ENCODE measurements at regions not wholly inside any gene's neighbourhood (a gene's known extent, or its start where the extent isn't known, plus 50 kb on each side); places are given as distances from the start of the nearest gene placed in this dataset.
A peak's percentile ranks its signal among the peaks of the same experiment; 100 is the strongest.

DNA sequence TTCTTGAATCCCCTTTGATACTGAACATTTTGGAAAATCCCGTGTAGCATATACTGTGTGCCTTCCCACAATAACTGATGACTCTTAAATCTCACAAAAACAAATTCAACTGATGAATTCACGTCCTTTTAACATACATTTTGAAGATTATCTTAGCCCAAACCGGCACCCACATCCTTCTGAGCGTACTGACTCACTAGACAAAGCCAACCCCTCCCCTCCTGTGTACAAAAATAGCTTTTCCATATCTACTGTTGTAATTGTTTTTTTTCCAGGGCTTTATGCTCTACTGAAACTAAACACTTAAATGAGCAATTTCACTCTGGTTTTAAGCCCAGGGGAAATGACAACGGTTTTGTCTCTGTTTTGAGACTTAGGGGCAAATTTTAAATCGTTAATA lies 109.4 kb upstream of the ATF7IP start:
- peak; percentile 36 for DNase-seq (ENCODE audit: low read depth)
- H3K4me3 ChIP-seq (ENCODE audit: low read depth, low read length): no peak overlapping the region
- TF ChIP-seq, protein P1, sequence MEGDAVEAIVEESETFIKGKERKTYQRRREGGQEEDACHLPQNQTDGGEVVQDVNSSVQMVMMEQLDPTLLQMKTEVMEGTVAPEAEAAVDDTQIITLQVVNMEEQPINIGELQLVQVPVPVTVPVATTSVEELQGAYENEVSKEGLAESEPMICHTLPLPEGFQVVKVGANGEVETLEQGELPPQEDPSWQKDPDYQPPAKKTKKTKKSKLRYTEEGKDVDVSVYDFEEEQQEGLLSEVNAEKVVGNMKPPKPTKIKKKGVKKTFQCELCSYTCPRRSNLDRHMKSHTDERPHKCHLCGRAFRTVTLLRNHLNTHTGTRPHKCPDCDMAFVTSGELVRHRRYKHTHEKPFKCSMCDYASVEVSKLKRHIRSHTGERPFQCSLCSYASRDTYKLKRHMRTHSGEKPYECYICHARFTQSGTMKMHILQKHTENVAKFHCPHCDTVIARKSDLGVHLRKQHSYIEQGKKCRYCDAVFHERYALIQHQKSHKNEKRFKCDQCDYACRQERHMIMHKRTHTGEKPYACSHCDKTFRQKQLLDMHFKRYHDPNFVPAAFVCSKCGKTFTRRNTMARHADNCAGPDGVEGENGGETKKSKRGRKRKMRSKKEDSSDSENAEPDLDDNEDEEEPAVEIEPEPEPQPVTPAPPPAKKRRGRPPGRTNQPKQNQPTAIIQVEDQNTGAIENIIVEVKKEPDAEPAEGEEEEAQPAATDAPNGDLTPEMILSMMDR (IDR thresholded peaks at IDR 0.05; ENCODE audit: low read depth, low read length): no peak
- TF ChIP-seq MYC (IDR thresholded peaks at IDR 0.05; ENCODE audit: low read depth, low read length): no peak
- TF ChIP-seq, protein P2, sequence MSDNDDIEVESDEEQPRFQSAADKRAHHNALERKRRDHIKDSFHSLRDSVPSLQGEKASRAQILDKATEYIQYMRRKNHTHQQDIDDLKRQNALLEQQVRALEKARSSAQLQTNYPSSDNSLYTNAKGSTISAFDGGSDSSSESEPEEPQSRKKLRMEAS (IDR thresholded peaks at IDR 0.05; ENCODE audit: low read depth, low read length): no peak
- TF ChIP-seq POLR2A (IDR thresholded peaks at IDR 0.05; ENCODE audit: extremely low read depth, insufficient read length): no peak

DNA sequence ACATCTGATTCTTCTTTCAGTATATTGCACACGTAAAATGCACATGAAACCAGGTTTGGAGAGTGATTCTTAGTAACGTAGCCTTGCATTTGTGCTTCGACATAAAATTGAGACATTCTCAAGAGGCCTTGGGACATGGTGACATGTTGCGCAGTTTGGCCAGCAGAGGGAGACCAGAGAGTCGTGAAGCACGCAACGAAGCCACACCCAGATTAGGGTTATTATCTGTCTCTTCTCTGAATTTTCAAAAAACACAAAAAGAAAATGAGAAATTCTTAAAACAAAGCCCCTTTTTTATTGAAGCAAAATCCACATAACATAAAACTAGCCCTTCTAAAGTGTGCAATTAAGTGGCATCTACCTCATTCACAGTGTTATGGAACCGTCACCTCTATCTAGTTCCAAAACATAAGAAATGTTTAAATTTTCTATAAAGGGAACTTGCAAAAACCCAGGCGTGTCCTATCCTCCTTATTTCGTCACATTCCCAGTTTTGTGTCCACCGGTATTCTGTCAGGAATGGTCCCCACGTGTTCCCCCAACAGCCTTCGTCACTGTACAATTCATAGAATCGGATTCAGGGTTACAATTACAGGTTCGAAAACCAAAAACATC lies 108.8 kb upstream of the ATF7IP start:
- DNase-seq (ENCODE audit: low read depth): peak; percentile 89
- H3K4me3 ChIP-seq (ENCODE audit: low read depth, low read length): no peak overlapping the region
- peak; percentile 30; the same call in 1 of the 2 replicates for TF ChIP-seq MYC (IDR thresholded peaks at IDR 0.05; ENCODE audit: low read depth, low read length)
- TF ChIP-seq, protein P2 (IDR thresholded peaks at IDR 0.05; ENCODE audit: low read depth, low read length): peak; percentile 55
- TF ChIP-seq, protein P1 (IDR thresholded peaks at IDR 0.05; ENCODE audit: low read depth, low read length): peak; percentile 70
- no peak for TF ChIP-seq POLR2A (IDR thresholded peaks at IDR 0.05; ENCODE audit: extremely low read depth, insufficient read length)

DNA sequence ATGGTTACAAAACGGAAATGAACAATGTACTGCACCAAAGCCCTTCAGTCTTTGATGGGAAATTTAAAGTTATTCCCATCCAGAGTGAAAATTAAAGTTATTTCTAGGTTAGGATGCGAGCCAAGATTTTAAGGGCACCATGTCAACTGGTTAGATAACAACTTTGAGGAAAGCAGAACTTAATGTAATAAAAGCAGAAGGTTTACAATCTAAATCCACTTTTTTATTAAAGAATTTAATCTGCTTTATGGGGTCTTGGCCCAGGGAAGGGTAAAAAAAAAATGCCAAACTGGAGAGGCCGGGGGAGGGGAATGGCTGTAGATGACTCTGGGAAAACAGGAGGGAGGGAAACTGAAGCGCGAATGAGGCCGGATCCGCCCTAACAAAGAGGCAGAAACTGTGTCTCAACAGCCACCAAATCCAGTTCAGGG lies 108.2 kb upstream of the ATF7IP start:
- no peak overlapping the region for H3K4me3 ChIP-seq (ENCODE audit: low read depth, low read length)
- TF ChIP-seq, protein P2 (IDR thresholded peaks at IDR 0.05; ENCODE audit: low read depth, low read length): no peak
- TF ChIP-seq MYC (IDR thresholded peaks at IDR 0.05; ENCODE audit: low read depth, low read length): no peak
- no peak for TF ChIP-seq POLR2A (IDR thresholded peaks at IDR 0.05; ENCODE audit: extremely low read depth, insufficient read length)
- TF ChIP-seq, protein P1 (IDR thresholded peaks at IDR 0.05; ENCODE audit: low read depth, low read length): no peak
- no peak for DNase-seq (ENCODE audit: low read depth)

DNA sequence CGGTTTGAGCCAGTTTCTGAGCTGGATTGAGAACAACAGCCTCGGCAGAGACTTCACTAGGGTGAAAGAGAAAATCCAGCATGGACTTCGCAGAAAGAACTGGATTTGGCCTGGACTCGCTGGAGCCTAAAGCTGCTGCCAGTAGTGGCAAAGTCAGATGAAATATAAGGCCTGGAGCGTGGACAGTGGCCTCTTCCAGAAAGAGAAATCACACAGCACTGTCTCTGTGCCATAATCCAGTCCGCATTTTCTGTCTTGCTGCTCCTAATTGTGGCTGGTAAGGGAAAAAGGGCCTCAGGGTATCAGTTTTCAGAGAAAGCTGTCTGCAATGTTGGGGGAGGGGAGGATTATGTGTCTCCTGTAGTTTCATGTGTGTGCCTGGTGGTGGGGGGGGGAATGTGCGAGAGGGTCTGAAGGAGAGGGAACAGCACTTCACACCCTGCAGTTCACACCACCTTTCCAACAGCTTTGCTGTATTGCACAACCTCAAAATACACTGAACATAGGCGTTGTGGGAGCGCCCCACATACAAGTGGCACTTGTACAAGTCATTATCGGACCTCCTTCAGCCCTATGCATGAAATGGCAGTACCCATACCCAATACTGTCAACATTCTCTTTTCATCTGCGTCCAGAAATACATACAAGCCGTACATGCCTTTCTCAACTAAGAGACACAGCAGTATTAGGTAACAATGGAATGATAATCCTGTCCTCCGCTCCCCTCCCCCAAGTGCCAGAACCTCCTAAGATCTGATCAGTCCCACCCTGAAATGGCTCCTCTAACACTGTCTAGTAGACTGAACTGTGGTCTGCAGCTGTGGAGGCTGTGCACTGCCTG lies 107.5 kb upstream of the ATF7IP start:
- H3K4me3 ChIP-seq (ENCODE audit: low read depth, low read length): no peak overlapping the region
- TF ChIP-seq, protein P2 (IDR thresholded peaks at IDR 0.05; ENCODE audit: low read depth, low read length): no peak
- peak; percentile 28; the same call in 1 of the 2 replicates for TF ChIP-seq MYC (IDR thresholded peaks at IDR 0.05; ENCODE audit: low read depth, low read length)
- DNase-seq (ENCODE audit: low read depth): peak; percentile 94

DNA sequence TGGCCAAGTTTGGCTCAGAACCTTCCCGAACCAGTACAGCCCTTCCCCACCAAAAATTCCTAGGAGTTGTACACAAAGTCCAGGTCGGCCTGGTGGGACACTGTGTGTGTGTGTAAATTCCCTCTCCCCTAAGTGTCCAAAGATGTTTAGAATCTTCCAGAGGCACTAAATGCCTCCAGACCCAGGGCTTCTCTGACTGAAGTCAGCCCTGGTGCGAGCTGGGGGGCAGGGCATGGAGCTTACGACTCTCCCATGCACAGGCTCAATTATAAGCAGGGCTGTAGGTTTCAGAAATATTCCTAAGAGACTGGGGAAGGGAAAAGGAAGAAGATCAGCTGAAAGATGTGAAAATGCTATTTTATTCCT lies 106.9 kb upstream of the ATF7IP start:
- TF ChIP-seq POLR2A (IDR thresholded peaks at IDR 0.05; ENCODE audit: extremely low read depth, insufficient read length) (no peak), MYC (IDR thresholded peaks at IDR 0.05; ENCODE audit: low read depth, low read length) (no peak)
- TF ChIP-seq, protein P2 (IDR thresholded peaks at IDR 0.05; ENCODE audit: low read depth, low read length): no peak
- TF ChIP-seq, protein P1 (IDR thresholded peaks at IDR 0.05; ENCODE audit: low read depth, low read length): no peak
- DNase-seq (ENCODE audit: low read depth): no peak
- no peak overlapping the region for H3K4me3 ChIP-seq (ENCODE audit: low read depth, low read length)

DNA sequence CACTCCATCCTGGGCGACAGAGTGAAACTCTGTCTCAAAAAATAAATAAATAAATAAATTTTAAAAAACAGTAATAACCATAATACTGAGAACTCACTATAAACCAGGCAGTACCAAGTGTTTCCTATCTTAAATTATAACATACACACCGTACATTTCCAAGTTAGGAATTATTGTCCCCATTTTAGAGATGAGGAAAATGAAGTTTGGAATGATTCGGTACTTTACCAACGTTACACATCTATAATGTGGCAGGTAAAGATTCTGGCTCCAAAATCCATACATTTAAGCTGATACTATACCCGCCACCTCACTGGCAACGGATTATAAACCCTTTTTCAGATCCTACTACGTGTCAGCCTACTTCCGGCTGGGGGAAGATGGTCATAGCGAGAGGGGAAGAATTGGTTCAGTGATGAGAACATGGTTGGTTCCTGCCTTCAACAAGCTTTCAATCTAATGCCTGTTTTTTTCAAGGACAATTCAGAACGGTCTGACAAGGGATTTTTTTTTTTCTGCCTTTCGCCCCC lies 105.9 kb upstream of the ATF7IP start:
- no peak for DNase-seq (ENCODE audit: low read depth)
- no peak overlapping the region for H3K4me3 ChIP-seq (ENCODE audit: low read depth, low read length)
- TF ChIP-seq, protein P2 (IDR thresholded peaks at IDR 0.05; ENCODE audit: low read depth, low read length): no peak
- TF ChIP-seq MYC (IDR thresholded peaks at IDR 0.05; ENCODE audit: low read depth, low read length) (no peak), POLR2A (IDR thresholded peaks at IDR 0.05; ENCODE audit: extremely low read depth, insufficient read length) (no peak)
